ENCODE measurements at regions not wholly inside any gene's neighbourhood (a gene's known extent, or its start where the extent isn't known, plus 50 kb on each side); places are given as distances from the start of the nearest gene placed in this dataset.

DNA sequence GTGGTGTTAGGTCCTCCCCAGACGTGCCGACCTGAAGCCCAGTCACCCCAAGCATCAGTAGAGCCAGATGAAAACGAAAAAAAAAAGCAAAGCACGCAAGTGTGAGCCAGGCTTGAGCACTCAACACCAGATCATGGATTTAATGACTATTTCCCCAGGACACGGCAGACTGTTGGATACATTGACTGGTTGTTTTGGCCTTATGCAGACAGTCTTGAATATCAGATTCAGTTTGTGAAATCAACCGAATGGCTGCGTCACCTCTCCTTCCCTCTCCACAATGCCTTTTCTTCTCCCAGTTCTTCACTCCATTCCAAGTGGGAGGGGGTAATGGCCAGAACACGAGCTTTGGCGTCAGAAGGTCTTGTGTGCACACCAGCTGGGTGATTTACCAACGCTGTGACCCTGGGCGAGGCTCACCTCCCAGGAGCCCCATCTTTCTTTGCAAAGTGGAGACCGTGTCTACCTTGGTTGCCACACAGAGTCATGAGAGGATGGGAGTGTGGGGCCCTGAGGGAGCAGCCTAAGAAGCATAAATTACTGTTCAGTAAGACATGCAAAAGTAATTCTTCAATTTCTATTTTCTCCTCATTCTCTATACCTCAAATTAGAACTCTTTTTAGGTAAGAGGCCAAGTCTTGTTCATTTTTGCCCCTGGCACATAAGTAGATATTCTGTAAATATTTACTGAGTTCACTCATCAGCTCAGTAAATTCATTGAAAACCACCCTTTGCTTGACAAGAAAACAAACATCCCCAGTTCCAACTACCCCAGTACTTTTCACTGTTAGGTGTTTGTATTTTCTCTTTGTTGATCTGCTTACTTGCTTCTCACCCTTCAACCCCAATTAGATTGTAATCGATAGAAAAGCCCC is 181.1 kb upstream of the COPS8 start (continued):
- no peak for TF ChIP-seq SIN3A (conservative IDR thresholded peaks at IDR 0.05 in 1 of 2, IDR thresholded peaks at IDR 0.05 in 1 of 2; ENCODE audit: low read depth in 1 of 2, low read length in 2 of 2)
- no peak for TF ChIP-seq SRF (IDR thresholded peaks at IDR 0.05; ENCODE audit: low read depth, low read length)
- no peak for TF ChIP-seq SUZ12 (IDR thresholded peaks at IDR 0.05; ENCODE audit: low read length)
- TF ChIP-seq, protein P1, sequence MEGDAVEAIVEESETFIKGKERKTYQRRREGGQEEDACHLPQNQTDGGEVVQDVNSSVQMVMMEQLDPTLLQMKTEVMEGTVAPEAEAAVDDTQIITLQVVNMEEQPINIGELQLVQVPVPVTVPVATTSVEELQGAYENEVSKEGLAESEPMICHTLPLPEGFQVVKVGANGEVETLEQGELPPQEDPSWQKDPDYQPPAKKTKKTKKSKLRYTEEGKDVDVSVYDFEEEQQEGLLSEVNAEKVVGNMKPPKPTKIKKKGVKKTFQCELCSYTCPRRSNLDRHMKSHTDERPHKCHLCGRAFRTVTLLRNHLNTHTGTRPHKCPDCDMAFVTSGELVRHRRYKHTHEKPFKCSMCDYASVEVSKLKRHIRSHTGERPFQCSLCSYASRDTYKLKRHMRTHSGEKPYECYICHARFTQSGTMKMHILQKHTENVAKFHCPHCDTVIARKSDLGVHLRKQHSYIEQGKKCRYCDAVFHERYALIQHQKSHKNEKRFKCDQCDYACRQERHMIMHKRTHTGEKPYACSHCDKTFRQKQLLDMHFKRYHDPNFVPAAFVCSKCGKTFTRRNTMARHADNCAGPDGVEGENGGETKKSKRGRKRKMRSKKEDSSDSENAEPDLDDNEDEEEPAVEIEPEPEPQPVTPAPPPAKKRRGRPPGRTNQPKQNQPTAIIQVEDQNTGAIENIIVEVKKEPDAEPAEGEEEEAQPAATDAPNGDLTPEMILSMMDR (IDR thresholded peaks at IDR 0.05; ENCODE audit: control extremely low read depth in 1 of 3, insufficient read depth in 1 of 3, low read depth in 1 of 3, low read length in 3 of 3), result no peak
- no peak for TF ChIP-seq RNF2 (IDR thresholded peaks at IDR 0.05; ENCODE audit: borderline replicate concordance, low read depth, low read length, missing control alignments, poor library complexity, severe bottlenecking)

Measured in H1 (cell line).